NCI-H1436 treated with DMSO at 0.1 percent for 48 hours (cell line): ENCODE measurements at regions not wholly inside any gene's neighbourhood (a gene's known extent, or its start where the extent isn't known, plus 50 kb on each side); places are given as distances from the start of the nearest gene placed in this dataset.

Experiments
- DNase-seq: peaks from one replicate; lab custom pipeline; 2025; lab: John Stamatoyannopoulos, UW

- DNase-seq: no peak
Observed at GRCh38 chr11:39294648-39295047, 2164.8 kb downstream of the LRRC4C start.

- no peak for DNase-seq
Observed at GRCh38 chr11:39288011-39288410, 2171.4 kb downstream of the LRRC4C start.

- no peak for DNase-seq
Observed at GRCh38 chr11:39268176-39268690, 2191.2 kb downstream of the LRRC4C start.

DNA sequence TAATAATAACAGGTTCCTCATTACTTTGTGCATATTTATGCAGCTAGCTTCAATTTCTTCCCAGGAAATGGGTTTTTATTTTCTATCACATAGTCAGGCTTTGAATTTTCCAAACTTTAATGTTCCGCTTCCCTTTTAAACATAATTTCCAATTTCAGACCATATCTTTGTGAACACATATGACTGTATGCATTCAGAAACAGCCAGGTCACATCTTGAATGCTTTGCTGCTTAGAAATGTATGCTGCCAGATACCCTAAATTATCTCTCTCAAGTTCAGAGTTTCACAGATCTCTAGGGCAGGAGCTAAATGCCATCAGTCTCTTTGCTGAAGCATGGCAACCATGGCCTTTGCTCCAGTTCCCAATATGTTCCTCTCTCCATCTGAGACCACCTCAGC is 2203.8 kb downstream of the LRRC4C start:
- no peak for DNase-seq

DNA sequence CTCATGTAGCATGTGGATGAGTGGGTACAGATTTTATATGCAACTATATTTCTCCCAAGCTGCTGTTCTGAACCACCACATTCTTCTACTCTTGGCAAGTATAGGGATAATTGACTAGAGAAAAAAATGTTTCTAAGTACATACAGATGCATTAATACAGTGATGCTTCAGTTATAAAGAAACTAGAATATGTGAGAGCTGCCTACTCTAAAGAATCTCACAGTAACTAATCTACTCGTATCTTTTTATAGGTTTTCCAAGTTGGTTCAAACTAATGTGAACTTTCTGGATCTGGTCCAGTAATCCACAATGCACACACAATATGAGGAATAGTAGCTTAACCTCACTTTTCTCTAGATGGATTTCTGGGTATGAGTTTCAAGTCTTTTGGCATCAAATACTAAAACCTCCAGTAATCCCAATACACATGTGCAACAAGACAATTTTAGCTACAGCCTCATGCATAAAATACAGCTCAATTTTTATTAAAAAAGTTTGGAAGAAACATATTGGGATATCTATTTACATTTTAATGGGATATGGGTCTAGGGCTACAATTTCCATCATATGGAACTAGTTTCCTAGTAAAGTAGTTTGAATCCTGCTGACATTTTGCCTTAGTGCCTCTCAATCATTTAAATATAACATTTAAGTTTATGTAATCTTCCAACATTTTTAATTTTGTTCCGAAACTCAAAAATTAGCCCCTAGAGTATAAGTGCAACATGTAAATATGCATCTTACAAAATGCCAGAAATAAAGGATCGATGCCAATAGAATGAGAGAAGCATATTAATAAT is 2209.7 kb downstream of the LRRC4C start:
- no peak for DNase-seq

DNA sequence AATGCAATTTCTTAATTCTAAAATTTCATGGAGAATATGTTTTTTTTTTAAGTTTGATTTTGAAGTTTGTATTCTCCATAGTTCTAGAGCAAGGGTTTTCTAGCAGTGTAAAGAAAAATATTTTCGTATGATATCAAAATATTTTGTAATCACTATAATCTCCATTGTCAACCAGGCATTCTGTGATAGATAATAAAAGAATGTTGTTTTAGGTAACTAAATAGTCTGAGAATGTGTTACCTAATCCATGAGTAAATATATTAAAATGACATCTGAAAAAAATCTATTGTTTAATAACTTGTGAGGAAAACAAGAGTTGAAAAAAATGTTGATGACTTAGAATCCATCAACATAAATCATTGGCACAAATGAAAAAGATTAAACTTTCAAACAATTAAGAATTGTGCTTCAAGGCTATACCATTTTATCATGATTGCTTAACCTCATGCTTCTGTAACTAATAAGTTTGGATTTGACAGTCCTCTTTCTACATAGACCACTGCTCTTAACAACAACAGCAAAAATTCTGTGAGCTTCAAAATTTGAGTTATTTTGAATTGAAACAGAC is 2211.8 kb downstream of the LRRC4C start:
- DNase-seq: no peak

DNA sequence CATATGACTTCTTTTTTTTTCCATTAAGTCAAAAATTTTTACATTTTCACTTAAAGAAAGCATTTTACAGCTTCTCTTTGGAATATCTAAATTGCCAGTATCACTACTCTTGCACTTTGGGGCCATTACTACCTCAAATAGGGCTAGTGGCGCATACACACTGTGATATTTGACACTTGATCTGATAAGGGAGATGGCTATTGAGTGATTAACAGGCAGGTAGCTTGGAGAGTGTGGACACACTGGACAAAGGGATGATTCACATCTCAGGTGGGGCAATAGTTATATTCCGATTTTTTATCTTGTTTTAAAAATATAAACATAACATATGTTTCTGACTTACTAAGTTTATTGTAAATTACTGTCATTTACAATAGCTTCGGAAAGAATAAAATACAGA is 2219.9 kb downstream of the LRRC4C start:
- no peak for DNase-seq

DNA sequence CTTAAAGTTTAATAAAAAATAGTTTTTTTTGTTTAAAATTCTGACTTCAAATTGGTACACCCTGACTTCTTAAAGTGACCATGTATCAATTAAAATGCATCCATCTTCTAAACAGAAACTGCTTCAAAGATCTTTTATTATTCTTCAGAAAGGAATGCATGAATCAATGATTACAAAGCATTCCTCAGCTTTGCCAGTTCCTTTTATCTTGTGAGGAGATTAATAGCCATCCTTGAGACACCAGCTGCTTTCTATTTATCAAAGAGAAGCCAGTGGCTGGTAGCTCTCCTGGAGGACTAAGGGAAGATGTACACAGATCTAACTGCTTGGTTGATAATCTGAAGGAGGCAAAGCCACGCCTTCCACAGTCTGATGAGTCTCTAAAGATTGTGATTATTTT is 2222.5 kb downstream of the LRRC4C start:
- no peak for DNase-seq

DNA sequence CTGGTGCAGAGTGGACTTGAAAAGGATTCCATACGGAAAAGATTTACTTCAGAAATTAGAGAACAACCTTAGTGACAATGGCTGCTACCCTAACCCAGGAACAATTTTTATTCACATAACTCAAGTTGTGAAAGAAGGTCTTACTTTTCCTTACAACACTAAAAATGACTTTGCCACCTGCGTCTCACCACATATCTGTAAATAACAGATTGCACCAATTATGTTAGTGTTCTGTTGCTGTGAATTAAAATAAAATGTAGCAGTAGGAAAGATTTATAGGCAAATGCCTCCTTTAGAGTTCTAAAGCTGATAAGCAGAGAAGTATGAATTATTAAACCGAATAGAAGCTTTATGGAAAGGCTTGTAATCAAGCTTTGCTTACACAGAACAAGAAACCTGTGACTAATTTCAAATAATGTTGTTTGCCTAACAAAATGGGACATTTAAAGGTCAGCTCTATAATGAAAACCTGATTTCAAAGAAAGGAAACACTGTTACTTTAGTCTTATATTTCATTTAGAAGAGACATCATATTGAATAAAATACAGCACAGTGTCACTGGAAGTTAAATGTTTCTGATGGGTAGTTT is 2237.8 kb downstream of the LRRC4C start:
- peak; percentile 34 for DNase-seq

DNA sequence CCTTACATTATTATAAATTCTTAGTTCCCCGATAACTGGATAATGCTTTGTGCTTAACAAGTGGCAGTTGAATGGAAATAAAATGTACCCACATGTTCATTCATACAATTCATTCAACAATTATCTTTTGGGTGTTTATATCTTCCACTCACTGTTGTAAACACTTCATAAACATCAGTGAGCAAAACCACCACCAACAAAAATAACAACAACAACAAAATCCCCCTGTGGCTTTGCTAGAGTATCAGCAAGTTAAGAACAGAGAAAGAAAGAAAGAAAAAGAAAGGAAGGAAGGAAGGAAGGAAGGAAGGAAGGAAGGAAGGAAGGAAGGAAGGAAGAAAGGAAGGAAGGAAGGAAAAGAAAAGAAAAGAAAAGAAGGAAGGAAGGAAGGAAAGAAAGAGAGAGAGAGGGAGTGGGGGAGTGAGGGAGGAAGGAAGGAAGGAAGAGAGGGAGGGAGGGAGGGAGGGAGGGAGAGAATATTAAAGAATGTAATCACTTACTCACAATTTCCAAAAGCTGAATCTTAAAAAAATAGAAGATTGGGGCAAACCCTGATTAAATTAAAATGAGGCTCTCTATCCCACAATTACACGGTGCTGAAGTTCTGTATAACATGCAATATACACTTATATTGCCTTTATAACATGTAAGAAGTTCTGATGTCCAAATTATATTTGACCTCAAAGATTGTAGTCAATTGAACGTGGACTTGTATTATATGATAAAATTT is 2238.8 kb downstream of the LRRC4C start:
- DNase-seq: no peak

GRCh38 chr11:39220069-39220468 is 2239.4 kb downstream of the LRRC4C start:
- DNase-seq: no peak

DNA sequence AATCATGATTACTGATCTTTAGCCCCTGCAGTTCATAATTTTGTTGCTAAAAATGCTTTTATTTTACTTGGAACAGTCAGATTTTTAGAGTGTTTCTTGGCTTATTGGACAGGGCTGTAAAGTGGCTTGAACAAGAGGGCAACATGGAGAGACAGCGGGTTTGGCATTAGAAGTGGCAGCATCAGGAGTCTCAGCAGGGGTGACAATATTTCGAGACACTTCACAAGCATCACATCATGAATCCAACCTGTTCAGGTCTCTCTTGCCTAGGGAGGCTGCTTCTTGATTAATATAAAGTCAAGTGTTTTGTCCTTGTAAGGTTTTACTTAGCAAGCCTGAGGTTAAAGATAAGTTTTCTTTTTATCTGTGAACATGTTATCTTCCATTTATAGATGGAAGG is 2249.5 kb downstream of the LRRC4C start:
- DNase-seq: no peak

GRCh38 chr11:39205236-39205995 is 2254.0 kb downstream of the LRRC4C start:
- DNase-seq: no peak

GRCh38 chr11:39192671-39193070 is 2266.8 kb downstream of the LRRC4C start:
- DNase-seq: no peak

DNA sequence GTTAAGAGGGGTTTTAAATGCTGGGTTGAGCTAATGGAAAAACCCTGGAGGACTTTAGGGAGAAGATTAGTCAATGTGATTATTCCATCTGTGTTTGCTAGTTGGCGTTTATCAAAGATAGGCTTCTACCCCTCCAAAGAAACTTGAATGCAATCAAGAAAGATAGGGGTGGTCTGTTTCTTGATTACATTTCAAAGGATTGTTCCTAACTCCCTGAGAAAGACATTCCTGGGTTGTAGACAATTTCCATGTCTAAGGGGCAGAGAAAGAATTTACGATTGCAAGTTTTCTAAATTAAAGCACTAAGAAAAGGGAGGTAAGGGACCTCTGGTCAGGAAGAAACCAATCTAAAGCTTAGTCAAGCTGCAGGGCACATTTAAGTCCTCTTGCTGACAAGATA is 2268.7 kb downstream of the LRRC4C start:
- no peak for DNase-seq

DNA sequence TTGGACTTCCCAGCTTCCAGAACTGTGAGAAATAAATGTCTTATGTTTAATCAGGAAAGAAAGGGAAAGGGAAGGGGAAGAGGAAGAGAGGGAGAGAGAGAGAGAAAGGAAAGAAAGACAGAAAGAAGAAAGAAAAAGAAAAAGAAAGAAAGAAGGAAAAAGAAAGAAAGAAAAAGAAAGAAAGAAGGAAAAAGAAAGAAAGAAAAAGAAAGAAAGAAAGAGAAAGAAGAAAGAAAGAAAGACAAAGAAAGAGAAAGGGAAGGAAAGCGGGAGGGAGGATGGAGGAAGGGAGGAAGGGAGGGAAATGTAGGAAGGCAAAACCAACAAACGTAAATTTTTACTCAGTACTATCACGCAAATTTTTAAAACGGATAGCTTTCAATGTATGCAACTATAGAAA is 2281.8 kb downstream of the LRRC4C start:
- no peak for DNase-seq

- DNase-seq: no peak
Observed at GRCh38 chr11:39174965-39175364, 2284.5 kb downstream of the LRRC4C start.

- DNase-seq: no peak
Observed at GRCh38 chr11:39174196-39174595, 2285.3 kb downstream of the LRRC4C start.

- no peak for DNase-seq
Observed at GRCh38 chr11:39165021-39165420, 2294.4 kb downstream of the LRRC4C start.

- no peak for DNase-seq
Observed at GRCh38 chr11:39149214-39149613, 2310.2 kb downstream of the LRRC4C start.

- no peak for DNase-seq
Observed at GRCh38 chr11:39145346-39145745, 2314.1 kb downstream of the LRRC4C start.
